ENCODE measurements at regions not wholly inside any gene's neighbourhood (a gene's known extent, or its start where the extent isn't known, plus 50 kb on each side); places are given as distances from the start of the nearest gene placed in this dataset.

DNA sequence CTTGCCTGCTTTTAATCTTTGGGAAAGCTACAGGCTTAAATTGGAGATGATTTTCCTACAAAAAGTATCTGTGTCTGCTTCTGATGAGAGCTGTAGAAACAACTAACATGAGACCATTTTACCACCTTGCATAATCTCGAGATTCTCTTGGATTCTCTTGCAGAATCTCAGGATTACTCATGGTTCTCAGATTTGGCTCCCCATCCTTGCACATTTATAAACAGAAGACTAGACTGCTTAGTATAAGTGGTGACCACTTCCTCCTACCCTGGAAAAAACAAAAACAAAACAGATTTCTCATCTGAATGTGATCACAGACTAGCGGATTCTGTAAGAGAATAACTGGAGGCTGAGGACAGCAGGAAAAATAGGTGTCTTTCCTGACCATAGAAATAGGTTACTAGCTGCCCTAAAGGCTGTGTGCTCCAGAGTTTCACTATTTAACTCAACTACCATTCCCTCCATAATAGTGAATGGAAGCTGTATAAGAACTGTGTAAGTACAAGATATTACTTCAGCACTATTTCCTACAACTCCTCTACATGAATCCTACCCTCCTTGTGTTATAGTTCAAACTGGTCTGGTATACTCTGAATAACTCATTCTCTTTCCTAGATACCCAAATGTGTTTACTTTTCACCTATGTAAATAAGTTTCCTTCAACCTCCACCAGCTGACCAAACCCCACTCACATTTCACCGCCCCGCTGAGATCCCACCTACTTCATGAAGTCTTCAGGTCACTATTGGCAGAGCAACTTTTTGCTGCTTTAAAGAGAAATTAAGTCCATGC, 122.2 kb upstream of the C2CD4B start:
- no peak for TF ChIP-seq POLR2A (IDR thresholded peaks at IDR 0.05)
- TF ChIP-seq, protein P1, sequence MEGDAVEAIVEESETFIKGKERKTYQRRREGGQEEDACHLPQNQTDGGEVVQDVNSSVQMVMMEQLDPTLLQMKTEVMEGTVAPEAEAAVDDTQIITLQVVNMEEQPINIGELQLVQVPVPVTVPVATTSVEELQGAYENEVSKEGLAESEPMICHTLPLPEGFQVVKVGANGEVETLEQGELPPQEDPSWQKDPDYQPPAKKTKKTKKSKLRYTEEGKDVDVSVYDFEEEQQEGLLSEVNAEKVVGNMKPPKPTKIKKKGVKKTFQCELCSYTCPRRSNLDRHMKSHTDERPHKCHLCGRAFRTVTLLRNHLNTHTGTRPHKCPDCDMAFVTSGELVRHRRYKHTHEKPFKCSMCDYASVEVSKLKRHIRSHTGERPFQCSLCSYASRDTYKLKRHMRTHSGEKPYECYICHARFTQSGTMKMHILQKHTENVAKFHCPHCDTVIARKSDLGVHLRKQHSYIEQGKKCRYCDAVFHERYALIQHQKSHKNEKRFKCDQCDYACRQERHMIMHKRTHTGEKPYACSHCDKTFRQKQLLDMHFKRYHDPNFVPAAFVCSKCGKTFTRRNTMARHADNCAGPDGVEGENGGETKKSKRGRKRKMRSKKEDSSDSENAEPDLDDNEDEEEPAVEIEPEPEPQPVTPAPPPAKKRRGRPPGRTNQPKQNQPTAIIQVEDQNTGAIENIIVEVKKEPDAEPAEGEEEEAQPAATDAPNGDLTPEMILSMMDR (IDR thresholded peaks at IDR 0.05) = no peak
- H3K9me3 ChIP-seq = no peaks in the 10 kb centered on the region
- 56% methylated on average over 4 of the region's 4 CpGs for WGBS (ENCODE audit: insufficient coverage, low coverage, low lambda C conversion rate, missing lambda C conversion rate)
- no peak overlapping the region for H3K4me3 ChIP-seq
- DNase-seq (no peak), ATAC-seq (peak; percentile 58 to 67 (median 62))
- no peaks in the 10 kb centered on the region for H3K36me3 ChIP-seq
- peak overlapping the region; percentile 63 to 91 (median 86) for H3K27ac ChIP-seq
- intact Hi-C loops (cut with DNase I) = no loop called here
- peaks cover 0 to 14% (median 3%) of the 10 kb centered on the region in 4 donors for H3K4me1 ChIP-seq
- H3K27me3 ChIP-seq = no peaks in the 10 kb centered on the region

DNA sequence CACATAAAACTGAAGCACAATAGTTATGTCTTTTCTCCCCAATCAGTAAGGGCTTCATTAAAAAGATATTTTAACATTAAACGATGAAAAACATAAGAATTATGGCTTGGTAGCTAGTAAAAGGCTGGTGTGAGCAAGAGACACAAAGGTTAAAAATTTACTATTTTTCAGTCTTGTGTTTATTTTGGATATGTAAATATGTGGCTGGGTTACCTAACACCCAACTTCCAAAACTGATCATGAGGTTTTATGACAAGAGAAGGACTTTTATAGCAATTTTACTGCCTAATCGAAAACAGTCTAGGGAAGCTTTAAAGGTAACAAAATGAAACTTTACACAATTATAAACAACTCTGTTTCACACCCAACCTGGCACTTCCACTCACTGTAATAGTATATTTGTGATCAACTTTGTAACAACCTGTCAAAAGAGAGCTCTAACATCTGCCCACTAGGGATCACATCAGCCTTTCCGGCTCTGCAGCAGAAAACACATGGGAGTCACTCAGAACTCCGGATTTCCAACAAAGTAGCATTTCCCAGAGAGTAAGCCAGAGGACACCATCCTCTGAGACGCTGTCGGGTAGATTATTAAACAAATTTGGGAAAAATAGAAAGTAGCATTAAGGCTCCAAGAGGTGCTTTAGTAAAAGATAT, 123.4 kb upstream of the C2CD4B start:
- 21% methylated on average over 6 of the region's 6 CpGs for WGBS (ENCODE audit: insufficient coverage, low coverage, low lambda C conversion rate, missing lambda C conversion rate)

GRCh38 chr15:62291262-62291661, 126.2 kb upstream of the C2CD4B start:
- Histone ChIP-seq H3K9me3 (no peaks in the 10 kb centered on the region), H3K27me3 (no peaks in the 10 kb centered on the region), H3K27ac (no peak overlapping the region), H3K4me1 (peaks cover 0 to 18% (median 3%) of the 10 kb centered on the region in 4 donors), H3K4me3 (no peak overlapping the region), H3K36me3 (no peaks in the 10 kb centered on the region)
- DNase-seq (no peak), ATAC-seq (no peak)
- 79% methylated on average over 2 of the region's 2 CpGs for WGBS (ENCODE audit: insufficient coverage, low coverage, low lambda C conversion rate, missing lambda C conversion rate)
- TF ChIP-seq, protein P1 (IDR thresholded peaks at IDR 0.05) = no peak
- no peak for TF ChIP-seq POLR2A (IDR thresholded peaks at IDR 0.05)
- intact Hi-C loops (cut with DNase I) = no loop called here

More for the DNA sequence above, 123.4 kb upstream of the C2CD4B start:
- ATAC-seq (peak; percentile 84 to 87 (median 86)), DNase-seq (no peak)
- TF ChIP-seq, protein P1 (IDR thresholded peaks at IDR 0.05) = no peak
- TF ChIP-seq POLR2A (IDR thresholded peaks at IDR 0.05) = peak; percentile 42
- Histone ChIP-seq H3K27me3 (no peaks in the 10 kb centered on the region), H3K4me1 (peaks cover 0 to 18% (median 3%) of the 10 kb centered on the region in 4 donors), H3K9me3 (no peaks in the 10 kb centered on the region), H3K4me3 (peak overlapping the region in 2 of 3 donors; percentile 17 to 26), H3K36me3 (no peaks in the 10 kb centered on the region), H3K27ac (peak overlapping the region; percentile 63 to 91 (median 86))
- intact Hi-C loops (cut with DNase I) = no loop called here

- WGBS (ENCODE audit: insufficient coverage, low coverage, low lambda C conversion rate, missing lambda C conversion rate) = 69% methylated on average over 6 of the region's 12 CpGs
- DNase-seq (no peak), ATAC-seq (no peak)
- H3K27me3 ChIP-seq = no peaks in the 10 kb centered on the region
- H3K4me3 ChIP-seq = no peak overlapping the region
- no peaks in the 10 kb centered on the region for H3K9me3 ChIP-seq
- H3K27ac ChIP-seq = no peak overlapping the region
- intact Hi-C loops (cut with DNase I) = no loop called here
- TF ChIP-seq, protein P1 (IDR thresholded peaks at IDR 0.05) = no peak
- TF ChIP-seq POLR2A (IDR thresholded peaks at IDR 0.05) = no peak
- peaks cover 0 to 9% (median 1%) of the 10 kb centered on the region in 4 donors for H3K4me1 ChIP-seq
- no peaks in the 10 kb centered on the region for H3K36me3 ChIP-seq
These were observed 131.8 kb upstream of the C2CD4B start for GRCh38 chr15:62296756-62297507.
